Smooth muscle cell (in vitro differentiated cells): ENCODE measurements at regions not wholly inside any gene's neighbourhood (a gene's known extent, or its start where the extent isn't known, plus 50 kb on each side); places are given as distances from the start of the nearest gene placed in this dataset.

ENCODE experiments used
- DNase-seq: peaks from one replicate; lab custom pipeline; 2025; ENCODE audit not compliant: unreplicated experiment; lab: John Stamatoyannopoulos, UW
- H2AFZ ChIP-seq: fragments of 200-600 bp; sonication (generic); 2 replicates; pipeline ENCODE4 v1.6.0; 2016; ENCODE audit warnings: antibody characterized with exemption, low read depth, mild to moderate bottlenecking
- H3F3A ChIP-seq: fragments of 200-600 bp; sonication (generic); 2 replicates; pipeline ENCODE4 v1.6.0; 2017; ENCODE audit warnings: antibody characterized with exemption, low read depth
- H3K27ac ChIP-seq: fragments of 200-600 bp; sonication (generic); 2 replicates; pipeline ENCODE4 v1.5.1; 2016; ENCODE audit warnings: low read depth, mild to moderate bottlenecking
- H3K27me3 ChIP-seq: fragments of 200-600 bp; sonication (generic); 2 replicates; pipeline ENCODE4 v1.6.1; 2016; ENCODE audit warnings: low read depth, mild to moderate bottlenecking
- H3K36me3 ChIP-seq: fragments of 200-600 bp; sonication (generic); 2 replicates; pipeline ENCODE4 v1.5.1; 2016; ENCODE audit warnings: low read depth
- H3K4me1 ChIP-seq: fragments of 200-600 bp; sonication (generic); 2 replicates; pipeline ENCODE4 v1.5.1; 2016; ENCODE audit warnings: low read depth
- H3K4me2 ChIP-seq: fragments of 200-600 bp; sonication (generic); 2 replicates; pipeline ENCODE4 v1.6.0; 2016; ENCODE audit warnings: mild to moderate bottlenecking
- H3K4me3 ChIP-seq: fragments of 200-600 bp; sonication (generic); 2 replicates; pipeline ENCODE4 v1.5.1; 2016; ENCODE audit warnings: mild to moderate bottlenecking
- H3K79me2 ChIP-seq: fragments of 200-600 bp; sonication (generic); 2 replicates; pipeline ENCODE4 v1.6.0; 2016; ENCODE audit warnings: low read depth, mild to moderate bottlenecking
- H3K9ac ChIP-seq: fragments of 200-600 bp; sonication (generic); 2 replicates; pipeline ENCODE4 v1.6.0; 2016; ENCODE audit warnings: low read depth
- H3K9me3 ChIP-seq: fragments of 200-600 bp; sonication (generic); replicated peaks from 2 replicates; pipeline ENCODE4 v1.5.1; 2016; ENCODE audit warnings: low read depth
- H4K20me1 ChIP-seq: fragments of 200-600 bp; sonication (generic); 2 replicates; pipeline ENCODE4 v1.6.0; 2016; ENCODE audit warnings: low read depth
- CTCF ChIP-seq: fragments of 200-600 bp; sonication (generic); IDR thresholded peaks from 2 replicates; pipeline ENCODE4 v1.5.1; 2017; ENCODE audit warnings: borderline replicate concordance, mild to moderate bottlenecking, antibody characterized with exemption; ENCODE audit not compliant: insufficient read depth, poor library complexity, severe bottlenecking
- WGBS: methylation state at CpG from one replicate; pipeline ENCODE4 v1.1.7; 2016; ENCODE audit warnings: low lambda C conversion rate; 5-methylcytosine and 5-hydroxymethylcytosine counted together

GRCh38 chr7:46960970-46961369, 620.9 kb downstream of the TNS3 start:
- no peaks in the 10 kb centered on the region for H4K20me1 ChIP-seq
- no peak for TF ChIP-seq CTCF
- no peak overlapping the region for H3K27ac ChIP-seq
- H3F3A ChIP-seq: no peaks in the 10 kb centered on the region
- 65% methylated on average over 3 of the region's 3 CpGs for WGBS
- no peaks in the 10 kb centered on the region for H3K4me1 ChIP-seq
- no peak overlapping the region for H3K4me3 ChIP-seq
- no peak for DNase-seq
- H2AFZ ChIP-seq: no peak overlapping the region
- no peak overlapping the region for H3K9ac ChIP-seq
- no peaks in the 10 kb centered on the region for H3K79me2 ChIP-seq
- no peak overlapping the region for H3K4me2 ChIP-seq
- no peaks in the 10 kb centered on the region for H3K27me3 ChIP-seq
- H3K36me3 ChIP-seq: peaks cover 6% of the 10 kb centered on the region
- H3K9me3 ChIP-seq: peaks cover 16% of the 10 kb centered on the region

GRCh38 chr7:46957195-46957594, 624.7 kb downstream of the TNS3 start:
- Histone ChIP-seq H3F3A (no peaks in the 10 kb centered on the region), H3K9me3 (no peaks in the 10 kb centered on the region), H4K20me1 (no peaks in the 10 kb centered on the region), H3K36me3 (peaks cover 6% of the 10 kb centered on the region), H3K79me2 (no peaks in the 10 kb centered on the region), H3K4me1 (no peaks in the 10 kb centered on the region), H2AFZ (no peak overlapping the region), H3K4me2 (no peak overlapping the region), H3K4me3 (no peak overlapping the region), H3K27ac (no peak overlapping the region), H3K9ac (no peak overlapping the region), H3K27me3 (no peaks in the 10 kb centered on the region)
- DNase-seq: no peak
- no peak for TF ChIP-seq CTCF
- WGBS: 95% methylated on average over 5 of the region's 5 CpGs

DNA sequence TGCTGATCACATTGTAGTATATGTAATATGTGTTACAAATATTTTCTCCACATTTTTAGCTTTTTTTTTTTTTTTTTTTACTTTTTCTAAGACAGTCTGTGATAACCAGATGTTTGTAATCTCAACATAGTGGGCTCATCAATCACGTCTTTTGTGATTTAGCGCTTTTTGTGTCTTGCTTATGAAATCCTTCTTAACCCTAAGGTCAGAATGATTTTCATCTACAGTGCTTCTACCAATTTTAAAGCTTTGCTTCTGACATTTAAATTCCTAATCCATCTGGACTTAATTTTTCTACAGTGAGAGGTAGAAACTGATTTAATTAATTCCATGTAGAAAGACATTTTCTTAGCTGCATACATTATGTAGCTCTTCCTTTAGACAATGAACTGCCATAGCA, 626.4 kb downstream of the TNS3 start:
- Histone ChIP-seq H3K4me1 (no peaks in the 10 kb centered on the region), H3K4me3 (no peak overlapping the region), H3K4me2 (no peak overlapping the region), H3K9me3 (no peaks in the 10 kb centered on the region), H3F3A (no peaks in the 10 kb centered on the region), H3K9ac (no peak overlapping the region), H3K36me3 (peaks cover 6% of the 10 kb centered on the region), H2AFZ (no peak overlapping the region), H4K20me1 (no peaks in the 10 kb centered on the region), H3K27ac (no peak overlapping the region), H3K27me3 (no peaks in the 10 kb centered on the region), H3K79me2 (no peaks in the 10 kb centered on the region)
- no peak for TF ChIP-seq CTCF
- WGBS: 90% methylated on average over 2 of the region's 2 CpGs
- no peak for DNase-seq

- Histone ChIP-seq H3K9ac (no peak overlapping the region), H3K79me2 (no peaks in the 10 kb centered on the region), H3K4me1 (no peaks in the 10 kb centered on the region), H3K27me3 (no peaks in the 10 kb centered on the region), H3F3A (no peaks in the 10 kb centered on the region), H3K4me2 (no peak overlapping the region), H4K20me1 (no peaks in the 10 kb centered on the region), H3K9me3 (no peaks in the 10 kb centered on the region), H3K27ac (no peak overlapping the region), H3K36me3 (no peaks in the 10 kb centered on the region), H2AFZ (no peak overlapping the region), H3K4me3 (no peak overlapping the region)
- 56% methylated on average over 5 of the region's 5 CpGs for WGBS
- TF ChIP-seq CTCF: no peak
- no peak for DNase-seq
Measured at GRCh38 chr7:46954181-46954580, 627.7 kb downstream of the TNS3 start.
